Stimulated activated naive CD8-positive, alpha-beta T cell treated with anti-CD3 and anti-CD28 coated beads, Interleukin-15, Interleukin-2, amounts not matched to agents 100 U/mL and 50 U/mL, for 24 hours (primary cell): ENCODE measurements at regions not wholly inside any gene's neighbourhood (a gene's known extent, or its start where the extent isn't known, plus 50 kb on each side); places are given as distances from the start of the nearest gene placed in this dataset.
"Not testable (repeated sequence)": the region's sequence is repeated elsewhere in the genome, so short reads cannot be mapped to it uniquely, and the experiment has no call there.

Experiments used
- ATAC-seq: fragments of 150-1000 bp; cut with Tn5 transposase; one replicate; pipeline ENCODE4 v1.10.0; 2021
- DNase-seq: peaks from one replicate; pipeline ENCODE4 v3.0.0; 2021

DNA sequence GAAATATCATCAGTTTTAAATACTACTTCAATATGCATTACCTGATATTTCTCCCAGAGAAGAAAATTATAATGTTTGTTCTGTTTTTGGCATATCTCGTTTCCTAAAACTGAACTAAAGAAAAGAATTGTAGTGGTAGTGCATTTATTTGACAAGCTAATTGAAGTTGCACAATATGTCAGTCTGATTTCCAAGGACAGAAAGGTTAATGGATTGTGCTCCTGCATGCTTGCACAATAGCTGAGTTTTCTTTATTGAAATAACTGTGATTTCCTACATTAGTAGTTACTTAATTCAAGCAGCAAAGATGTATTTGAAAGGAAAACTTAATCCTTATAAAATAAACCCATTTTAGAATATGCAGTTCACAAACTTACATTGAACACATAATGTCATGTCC lies 2047.7 kb downstream of the NCAM2 start:
- ATAC-seq, result no peak
- no peak for DNase-seq

DNA sequence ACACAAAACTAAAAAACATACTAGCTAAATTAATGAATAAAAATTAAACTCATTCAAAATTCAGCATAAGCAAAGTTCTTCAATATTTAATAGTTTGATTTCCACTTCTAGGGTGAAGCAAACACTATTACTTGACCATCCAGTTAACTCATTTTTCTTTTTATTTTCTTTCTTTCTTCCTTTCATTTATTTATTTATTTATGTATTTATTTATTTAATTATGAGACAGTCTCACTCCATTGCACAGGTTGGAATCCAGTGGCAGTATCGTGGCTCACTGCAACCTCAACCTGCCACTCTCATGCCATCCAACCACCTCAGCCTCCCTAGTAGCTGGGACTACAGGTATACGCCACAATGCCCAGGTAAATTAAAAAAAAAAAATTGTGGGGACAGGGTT lies 2069.5 kb downstream of the NCAM2 start:
- ATAC-seq (no peak), DNase-seq (no peak)

DNA sequence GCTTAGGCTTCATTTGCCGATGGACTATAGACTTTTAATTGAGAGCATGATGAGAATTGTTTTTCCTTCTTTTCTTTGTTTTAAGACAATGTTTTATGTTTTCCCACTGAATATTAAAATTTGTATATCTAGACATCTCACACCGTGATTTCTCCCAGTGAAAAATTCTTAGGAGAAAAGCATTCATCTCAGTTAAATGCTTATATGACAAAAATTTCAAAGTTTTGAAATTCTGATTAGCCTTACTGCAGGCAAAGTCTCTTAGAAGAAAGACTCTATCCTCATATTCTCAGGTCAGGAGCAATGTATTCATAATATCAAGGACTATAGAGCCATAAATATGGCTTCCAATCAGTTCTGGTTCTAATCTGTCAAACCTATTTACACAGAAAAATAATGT lies 2085.0 kb downstream of the NCAM2 start:
- ATAC-seq (no peak), DNase-seq (no peak)

DNA sequence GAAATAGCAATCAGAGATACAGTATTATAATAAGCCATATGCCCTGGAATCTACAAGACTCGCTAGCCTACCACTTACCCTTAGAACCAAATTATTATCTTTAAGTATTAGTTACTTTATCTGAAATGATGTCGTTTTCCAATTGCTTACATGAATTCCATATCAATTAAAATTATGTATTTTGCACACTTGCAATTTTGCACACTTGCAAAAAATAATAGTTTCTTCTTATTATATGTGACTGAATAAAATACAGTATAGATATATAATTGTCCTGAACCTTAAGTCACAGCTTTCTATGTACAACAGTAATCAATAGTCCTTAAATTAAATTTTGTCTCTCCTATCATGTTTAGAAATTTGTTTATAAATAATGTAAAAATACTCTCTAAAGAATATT lies 2095.1 kb downstream of the NCAM2 start:
- ATAC-seq (no peak), DNase-seq (no peak)

DNA sequence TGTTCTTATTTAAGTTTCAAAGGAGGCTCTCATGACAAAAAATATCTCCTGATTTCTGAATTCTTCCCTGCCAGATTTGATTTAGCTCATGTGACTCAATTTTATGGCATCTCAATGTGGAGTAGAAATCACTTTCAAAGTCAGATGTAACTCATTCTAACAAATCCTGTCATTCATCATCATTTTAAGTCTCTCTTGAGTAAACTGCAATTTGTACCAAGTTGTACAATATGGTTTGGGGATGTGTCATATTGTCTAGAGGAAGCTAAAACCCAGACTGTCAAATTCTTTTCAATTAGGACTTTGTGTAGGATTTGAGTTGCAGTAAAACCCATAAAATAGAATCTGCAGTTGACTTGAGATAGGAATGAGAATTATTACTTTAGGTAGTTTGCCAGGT lies 2101.0 kb downstream of the NCAM2 start:
- no peak for ATAC-seq
- no peak for DNase-seq

DNA sequence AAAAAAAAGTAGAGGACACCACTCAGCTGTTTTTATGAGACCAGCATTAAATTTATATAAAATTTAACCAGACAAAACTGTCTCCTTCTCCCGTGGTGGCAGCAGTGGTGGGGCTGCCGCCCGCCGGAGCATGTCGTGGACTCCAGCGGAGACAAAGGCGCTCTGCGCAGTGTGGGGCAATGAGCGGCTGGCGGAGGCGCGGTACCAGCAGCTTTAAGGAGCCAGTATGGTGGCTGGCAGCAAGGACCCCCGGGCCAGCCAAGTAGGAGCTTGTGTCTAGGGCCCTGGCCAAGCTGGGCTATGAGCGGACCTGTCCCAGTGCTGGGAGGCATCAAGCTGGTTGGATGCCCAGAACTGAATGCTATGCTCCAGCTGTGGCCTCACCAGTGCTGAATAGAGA lies 2102.9 kb downstream of the NCAM2 start:
- ATAC-seq (no peak), DNase-seq (no peak)

DNA sequence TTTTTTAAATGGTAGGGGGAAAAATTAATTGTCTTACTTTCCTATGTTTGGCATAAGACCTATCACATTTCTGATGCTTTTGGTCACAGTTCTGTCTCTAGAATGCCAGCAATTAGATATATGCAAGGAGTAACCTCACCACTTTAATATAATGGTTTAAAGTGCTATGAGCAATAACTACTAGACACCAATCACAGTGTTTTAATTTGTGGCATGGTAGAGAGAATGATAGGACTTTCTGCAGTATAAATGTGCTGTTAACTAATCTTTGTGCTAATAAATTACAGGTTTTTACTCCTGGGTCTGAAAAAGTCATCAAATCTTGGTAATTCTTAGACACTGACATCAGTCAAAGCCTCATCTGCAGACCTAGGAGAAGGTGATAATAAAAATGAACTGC lies 2110.3 kb downstream of the NCAM2 start:
- ATAC-seq (no peak), DNase-seq (no peak)

DNA sequence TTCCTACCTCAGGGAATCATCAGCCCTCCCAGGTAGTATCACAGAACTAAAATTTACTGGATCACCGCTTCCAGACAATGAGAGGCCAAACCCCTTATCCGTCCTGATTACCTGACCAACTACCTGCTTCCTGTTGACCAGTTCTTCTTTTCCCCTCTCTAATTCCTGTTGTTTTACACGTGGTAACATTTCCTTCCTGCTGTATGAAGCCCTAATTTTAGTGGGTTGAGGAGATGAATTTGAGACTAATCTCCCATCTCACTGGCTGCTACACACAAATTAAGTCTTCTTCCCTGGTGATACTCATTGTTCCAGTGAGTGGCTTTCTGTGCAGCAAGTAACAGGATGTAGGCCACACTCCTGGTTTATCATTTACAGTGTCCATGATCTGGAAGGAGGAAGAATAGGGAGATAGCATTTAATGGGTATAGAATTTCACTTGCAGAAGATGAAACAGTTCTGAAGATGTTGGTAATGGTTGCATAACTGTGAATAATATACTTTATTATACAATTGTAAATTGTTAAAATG lies 2112.9 kb downstream of the NCAM2 start:
- ATAC-seq, result no peak

DNA sequence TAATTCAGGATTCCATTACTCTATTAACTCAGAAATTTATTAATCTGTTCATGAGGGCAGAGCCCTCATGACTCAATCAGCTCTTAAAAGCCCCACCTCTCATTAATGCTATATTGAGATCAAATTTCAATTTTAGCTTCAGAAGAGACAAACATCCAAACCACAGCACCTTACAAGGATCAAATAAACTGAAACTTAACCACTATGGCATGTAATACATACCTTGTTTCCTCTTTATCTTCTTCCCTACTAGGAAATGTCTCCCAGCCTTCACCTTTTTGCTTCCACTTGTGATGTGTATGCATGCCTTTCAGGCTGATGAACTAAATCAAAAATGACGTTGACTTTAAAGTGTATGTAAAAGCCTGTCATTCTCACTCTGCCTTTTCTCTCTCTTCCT lies 2121.3 kb downstream of the NCAM2 start:
- ATAC-seq, result no peak

More for the DNA sequence above, 2112.9 kb downstream of the NCAM2 start:
- DNase-seq, result no peak

DNA sequence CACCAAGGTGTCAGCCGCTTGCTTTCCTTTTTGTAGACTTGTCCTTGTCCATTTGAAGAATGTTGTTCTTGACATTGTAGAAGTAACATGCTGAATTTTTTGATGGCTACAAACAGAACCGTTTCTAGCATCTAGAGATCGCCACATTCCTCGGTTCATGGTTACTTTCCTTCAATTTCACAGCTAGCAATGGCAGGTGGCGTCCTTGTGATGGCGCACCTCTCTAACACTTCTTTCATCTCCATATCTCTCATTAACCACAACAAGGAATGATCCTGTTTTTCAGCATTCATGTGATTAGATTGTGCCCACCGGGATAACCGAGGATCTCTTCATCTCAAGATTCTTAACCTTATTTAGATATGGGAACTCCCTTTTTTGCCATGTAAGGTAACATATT lies 2129.8 kb downstream of the NCAM2 start:
- DNase-seq (no peak), ATAC-seq (no peak)

More for the DNA sequence above, 2121.3 kb downstream of the NCAM2 start:
- DNase-seq, result no peak

DNA sequence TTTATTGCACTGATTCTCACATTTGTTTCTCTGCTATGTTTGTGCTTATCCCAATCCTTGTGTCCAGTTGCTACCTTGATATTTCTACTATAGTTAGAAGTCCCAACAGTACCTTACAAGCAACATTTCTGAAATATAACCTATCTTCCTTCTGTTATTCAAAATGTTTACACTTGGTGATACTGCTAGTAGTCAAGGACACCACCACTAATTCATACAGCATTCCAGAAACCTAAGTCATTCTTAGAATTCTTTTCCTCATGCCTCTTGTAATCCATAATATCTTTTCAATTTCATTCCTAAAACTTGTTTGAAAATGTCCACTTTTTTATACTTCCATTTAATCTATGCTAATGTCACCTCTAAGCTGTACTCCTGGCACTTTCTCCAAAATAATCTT lies 2132.1 kb downstream of the NCAM2 start:
- no peak for ATAC-seq
- no peak for DNase-seq

DNA sequence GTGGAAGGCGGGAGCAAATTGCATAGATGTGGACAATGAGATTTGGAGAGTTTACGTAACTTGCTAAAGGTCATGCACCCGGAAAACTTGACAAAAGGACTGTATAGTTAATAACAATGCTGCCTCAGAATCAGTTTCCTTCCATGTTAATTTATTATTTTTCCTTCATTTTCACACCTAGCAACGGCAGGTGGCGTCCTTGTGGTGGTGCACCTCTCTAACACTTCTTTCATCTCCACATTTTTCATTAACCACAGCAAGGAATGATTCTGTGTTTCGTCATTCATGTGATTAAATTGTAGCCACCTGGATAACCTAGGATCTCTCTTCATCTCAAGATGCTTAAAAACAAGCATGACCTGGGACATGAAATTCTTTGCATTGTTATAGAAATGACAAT lies 2133.0 kb downstream of the NCAM2 start:
- ATAC-seq, result no peak
- no peak for DNase-seq

DNA sequence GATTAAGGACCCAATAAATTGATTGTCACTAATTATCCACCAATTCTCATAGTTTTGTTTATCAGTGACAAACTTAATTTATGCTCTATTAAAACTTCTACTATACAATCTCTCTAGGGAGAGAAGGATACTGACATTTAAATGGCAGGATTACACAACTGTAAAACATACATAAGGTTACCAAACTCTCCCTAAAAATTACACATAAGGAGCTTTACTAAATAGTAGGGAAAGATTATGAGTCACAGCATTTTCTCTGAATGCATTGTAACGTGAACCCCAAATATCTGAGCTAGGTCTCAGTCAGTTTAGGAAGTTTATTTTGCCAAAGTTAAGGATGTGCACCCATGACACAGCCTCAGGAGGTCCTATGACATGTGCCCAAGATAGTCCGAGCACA lies 2140.6 kb downstream of the NCAM2 start:
- DNase-seq, result no peak
- ATAC-seq, result no peak

DNA sequence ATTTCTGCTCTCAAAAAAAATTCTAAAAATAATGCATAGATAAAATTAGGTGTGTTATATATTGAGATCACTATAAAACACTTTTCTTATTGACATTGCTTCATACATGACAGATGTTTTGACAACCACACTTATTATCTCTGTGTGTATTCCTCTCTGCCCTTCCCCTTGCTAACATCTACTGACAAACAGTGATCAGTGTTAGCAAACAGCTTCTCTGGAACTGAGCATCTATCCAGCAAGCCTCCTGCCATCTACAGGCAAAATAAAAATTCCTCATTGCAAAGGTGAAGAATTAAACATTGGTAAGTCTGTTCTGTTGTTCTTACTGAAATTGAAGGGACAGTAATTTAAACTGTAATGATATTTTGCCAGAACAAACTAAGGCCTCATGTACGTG lies 2153.9 kb downstream of the NCAM2 start:
- ATAC-seq, result no peak

DNA sequence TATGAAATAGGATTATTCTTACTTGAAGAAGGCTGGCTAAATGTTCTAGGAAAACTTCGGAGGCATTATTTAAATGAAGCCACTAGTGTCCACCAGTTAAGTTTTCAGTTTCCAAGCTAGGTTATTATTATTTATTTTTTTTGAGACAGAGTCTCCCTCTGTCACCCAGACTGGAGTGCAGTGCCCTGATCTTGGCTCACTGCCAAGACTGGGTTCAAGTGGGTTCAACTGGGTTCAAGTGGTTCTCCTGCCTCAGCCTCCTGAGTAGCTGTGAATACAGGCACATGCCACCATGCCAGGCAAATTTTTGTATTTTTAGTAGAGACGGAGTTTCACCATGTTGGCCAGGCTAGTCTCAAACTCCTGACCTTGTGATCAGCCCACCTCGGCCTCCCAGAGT lies 2155.6 kb downstream of the NCAM2 start:
- ATAC-seq, DNase-seq: not testable (repeated sequence)

More for the DNA sequence above, 2153.9 kb downstream of the NCAM2 start:
- DNase-seq, result no peak

DNA sequence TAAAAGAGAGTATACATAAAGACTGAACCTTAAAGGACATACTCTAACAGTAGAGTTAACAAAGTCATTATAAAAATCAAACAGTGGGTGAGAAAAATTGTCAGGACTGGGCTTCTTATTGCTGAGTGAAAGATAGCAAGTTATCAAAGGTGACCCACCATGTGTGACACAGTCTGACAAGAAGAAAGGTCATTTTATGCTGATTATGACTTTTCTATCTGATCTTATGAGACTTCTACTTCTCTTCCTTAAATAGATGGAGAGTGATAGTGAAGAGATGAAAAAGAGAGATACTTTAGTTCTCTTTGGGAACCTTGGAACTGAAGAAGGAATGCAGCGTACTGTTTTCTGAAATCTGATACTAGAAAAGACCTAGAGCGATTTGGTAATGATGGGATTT lies 2157.1 kb downstream of the NCAM2 start:
- no peak for DNase-seq
- no peak for ATAC-seq

DNA sequence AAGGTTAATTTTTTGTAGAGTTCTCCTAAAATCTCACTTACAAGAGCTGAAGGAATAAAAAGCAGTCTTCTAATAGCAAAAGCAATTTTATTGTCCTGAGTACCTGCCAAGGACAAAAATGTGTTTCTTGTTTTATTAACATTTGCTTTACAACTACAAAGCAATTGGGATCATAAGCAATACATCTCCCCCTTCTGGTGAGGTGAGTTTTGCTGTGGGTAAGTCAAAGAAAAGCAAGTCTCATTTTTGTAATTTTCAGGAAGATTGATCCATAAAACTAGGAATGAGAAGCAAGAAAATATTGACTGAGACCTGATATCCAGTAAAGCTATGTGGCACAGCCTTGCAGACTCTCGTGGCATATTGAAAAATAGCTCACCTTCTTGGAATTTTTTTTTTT lies 2162.7 kb downstream of the NCAM2 start:
- ATAC-seq, result no peak
- no peak for DNase-seq

DNA sequence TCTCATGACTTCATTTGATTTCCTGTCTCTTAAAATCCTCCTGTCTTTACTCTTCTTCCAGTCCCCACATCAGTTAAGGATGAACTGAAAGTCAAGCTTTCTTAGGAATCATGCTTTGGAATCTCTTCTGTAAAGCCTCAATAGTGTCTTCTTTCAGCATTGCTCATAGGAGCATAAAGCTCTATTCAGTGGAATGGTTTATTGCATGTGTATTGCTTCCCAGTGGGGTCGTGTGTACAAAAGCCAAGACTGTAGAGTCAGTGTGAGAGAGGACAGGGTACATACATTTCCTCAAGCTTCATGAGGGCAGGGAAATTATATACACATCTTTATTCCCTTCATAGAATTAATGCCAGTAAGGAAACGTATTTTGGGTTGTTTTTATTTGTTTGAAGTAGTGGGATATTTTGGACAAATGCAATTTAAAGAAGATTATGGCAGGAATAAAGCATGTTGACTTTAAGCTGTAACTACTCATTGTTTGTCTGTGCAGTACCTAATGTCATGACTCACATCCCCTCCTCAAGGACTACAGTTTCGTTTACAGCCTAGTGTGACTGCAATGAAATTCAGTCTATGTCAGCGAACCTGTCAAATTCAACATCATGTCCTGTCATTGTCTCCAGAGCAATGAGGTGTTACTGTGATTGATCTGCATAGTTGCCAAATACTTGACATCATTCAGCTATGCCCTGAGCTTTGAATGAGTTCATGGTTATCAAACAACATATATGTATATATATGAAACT lies 2164.2 kb downstream of the NCAM2 start:
- ATAC-seq (no peak), DNase-seq (no peak)
